Epithelial cell of proximal tubule (primary cell): ENCODE measurements at regions not wholly inside any gene's neighbourhood (a gene's known extent, or its start where the extent isn't known, plus 50 kb on each side); places are given as distances from the start of the nearest gene placed in this dataset.

ENCODE experiments used
- DNase-seq: peaks from one replicate; pipeline ENCODE4 v3.0.0-alpha.2; 2011; ENCODE audit warnings: low read depth
- H3K4me3 ChIP-seq: 2 replicates; pipeline ENCODE4 v1.5.1; 2011; ENCODE audit warnings: low read depth, mild to moderate bottlenecking, low read length
- TF ChIP-seq, protein P1 (sequence below): conservative IDR thresholded peaks from 2 replicates; pipeline ENCODE4 v1.5.1; 2012; ENCODE audit warnings: low read depth, mild to moderate bottlenecking, low read length

DNA sequence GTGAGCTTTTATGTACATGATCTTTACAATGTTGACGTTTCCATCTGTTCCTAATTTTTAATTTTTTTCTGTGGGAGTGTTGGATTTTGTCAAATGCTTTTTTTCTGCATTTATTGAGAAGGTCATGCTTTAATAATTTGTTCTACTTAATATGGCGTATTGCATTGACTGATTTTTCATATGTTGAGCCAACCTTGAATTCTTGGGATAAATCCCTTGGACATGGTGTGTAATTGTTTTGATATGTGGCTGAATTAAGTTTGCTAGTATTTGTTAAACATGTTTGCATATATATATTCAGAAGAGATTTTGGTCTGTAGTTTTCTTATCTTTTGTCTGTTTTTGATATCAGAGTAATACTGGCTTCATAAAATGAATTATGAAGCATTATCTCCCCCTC, 256.7 kb downstream of the EDEM1 start:
- no peak for DNase-seq
- TF ChIP-seq, protein P1, sequence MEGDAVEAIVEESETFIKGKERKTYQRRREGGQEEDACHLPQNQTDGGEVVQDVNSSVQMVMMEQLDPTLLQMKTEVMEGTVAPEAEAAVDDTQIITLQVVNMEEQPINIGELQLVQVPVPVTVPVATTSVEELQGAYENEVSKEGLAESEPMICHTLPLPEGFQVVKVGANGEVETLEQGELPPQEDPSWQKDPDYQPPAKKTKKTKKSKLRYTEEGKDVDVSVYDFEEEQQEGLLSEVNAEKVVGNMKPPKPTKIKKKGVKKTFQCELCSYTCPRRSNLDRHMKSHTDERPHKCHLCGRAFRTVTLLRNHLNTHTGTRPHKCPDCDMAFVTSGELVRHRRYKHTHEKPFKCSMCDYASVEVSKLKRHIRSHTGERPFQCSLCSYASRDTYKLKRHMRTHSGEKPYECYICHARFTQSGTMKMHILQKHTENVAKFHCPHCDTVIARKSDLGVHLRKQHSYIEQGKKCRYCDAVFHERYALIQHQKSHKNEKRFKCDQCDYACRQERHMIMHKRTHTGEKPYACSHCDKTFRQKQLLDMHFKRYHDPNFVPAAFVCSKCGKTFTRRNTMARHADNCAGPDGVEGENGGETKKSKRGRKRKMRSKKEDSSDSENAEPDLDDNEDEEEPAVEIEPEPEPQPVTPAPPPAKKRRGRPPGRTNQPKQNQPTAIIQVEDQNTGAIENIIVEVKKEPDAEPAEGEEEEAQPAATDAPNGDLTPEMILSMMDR, result no peak
- no peak overlapping the region for H3K4me3 ChIP-seq

DNA sequence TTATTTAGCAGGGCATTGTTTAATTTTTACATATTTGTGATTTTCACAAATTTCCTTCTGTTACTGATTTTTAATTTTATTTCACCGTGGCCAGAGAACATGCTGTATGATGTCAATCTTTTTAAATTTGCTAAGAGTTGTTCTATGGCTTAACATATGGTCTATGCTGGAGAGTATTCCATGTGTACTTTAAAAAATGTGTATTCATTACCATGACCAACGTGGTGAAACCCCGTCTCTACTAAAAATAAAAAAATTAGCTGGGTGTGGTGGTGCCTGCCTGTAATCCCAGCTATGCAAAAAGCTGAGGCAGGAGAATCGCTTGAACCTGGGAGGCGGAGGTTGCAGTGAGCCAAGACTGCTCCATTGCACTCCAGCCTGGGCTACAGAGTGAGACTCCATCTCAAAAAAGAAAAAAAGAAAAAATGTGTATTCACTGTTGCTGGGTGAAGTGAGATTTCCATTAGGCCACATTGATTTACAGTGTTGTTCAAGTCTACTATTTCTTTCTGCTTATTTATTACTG, 258.2 kb downstream of the EDEM1 start:
- TF ChIP-seq, protein P1, result no peak
- H3K4me3 ChIP-seq, result no peak overlapping the region
- DNase-seq, result no peak

DNA sequence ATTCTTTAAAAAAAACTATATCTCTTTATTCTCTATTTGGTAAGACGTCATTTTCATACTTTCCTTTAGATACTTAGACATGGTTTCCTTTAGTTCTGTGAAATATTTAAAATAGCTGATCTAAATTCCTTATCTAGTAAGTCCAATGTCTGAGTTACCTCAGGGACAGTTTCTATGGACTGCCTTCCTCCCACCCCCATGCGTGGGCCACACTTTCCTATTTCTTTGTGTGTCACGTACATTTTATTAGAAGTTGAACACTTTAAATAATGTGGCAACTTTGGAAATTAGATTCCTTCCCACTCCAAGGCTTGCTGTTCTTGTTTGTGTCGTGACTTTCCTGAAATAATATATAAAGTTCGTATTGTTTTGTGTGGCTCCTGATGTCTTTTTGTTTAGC, 260.7 kb downstream of the EDEM1 start:
- H3K4me3 ChIP-seq, result no peak overlapping the region
- TF ChIP-seq, protein P1, result no peak
- no peak for DNase-seq

DNA sequence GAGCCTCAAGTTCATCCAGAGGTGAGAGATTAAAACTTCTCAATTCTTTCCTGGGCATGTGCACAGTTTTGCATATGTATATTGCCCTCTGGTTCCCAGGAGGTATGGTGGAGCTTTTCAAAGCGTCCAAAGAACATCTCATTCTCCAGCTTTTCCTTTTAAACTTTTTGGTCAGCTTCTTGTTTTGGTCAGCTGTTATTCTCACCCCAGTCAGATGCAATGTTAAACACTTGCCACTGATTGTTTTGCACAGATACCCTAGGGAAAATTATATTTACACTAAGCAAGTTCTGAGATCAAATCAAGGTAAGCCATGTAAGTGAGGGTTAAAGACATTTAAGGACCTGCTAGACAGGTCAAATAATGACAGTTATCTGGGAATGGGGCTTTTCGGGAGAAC, 261.3 kb downstream of the EDEM1 start:
- DNase-seq, result no peak
- TF ChIP-seq, protein P1, result no peak
- H3K4me3 ChIP-seq, result no peak overlapping the region

DNA sequence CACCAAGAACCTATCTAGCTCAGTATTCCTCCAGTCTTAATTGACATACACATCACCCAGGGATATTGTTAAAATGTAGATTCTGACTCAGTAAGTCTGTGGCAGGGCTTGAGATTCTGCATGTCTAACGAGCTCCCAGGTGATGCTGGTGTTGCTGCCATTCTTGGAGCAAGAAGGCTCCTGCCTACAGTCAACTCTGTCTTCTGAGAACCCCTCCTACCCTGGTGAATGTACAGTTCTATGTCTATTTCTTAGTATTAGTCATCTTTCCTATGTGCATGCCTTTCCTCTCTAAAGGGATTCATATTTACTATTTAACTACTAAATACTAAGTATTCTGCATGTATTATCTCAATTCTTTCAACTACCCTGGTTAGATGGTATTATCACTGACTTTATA, 268.7 kb downstream of the EDEM1 start:
- DNase-seq, result no peak
- TF ChIP-seq, protein P1, result no peak
- no peak overlapping the region for H3K4me3 ChIP-seq

DNA sequence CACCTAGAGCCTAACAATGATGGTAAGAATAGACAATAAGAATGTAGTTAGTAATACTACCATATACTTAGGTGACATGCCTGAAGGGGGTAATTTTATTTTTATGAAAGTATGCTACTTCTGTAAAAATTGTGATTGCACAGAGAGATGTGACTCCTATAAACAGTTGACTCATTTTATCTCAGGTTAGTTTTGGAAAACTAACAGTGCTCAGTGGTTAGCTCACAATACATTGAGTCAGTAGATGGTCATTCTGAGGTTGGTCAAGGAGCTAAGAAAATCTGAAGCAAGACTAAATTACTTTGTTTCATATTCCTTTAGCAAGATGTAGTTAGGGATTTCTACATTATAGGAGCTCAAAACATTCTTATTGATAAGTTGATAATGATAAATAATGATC, 271.0 kb downstream of the EDEM1 start:
- no peak for DNase-seq

DNA sequence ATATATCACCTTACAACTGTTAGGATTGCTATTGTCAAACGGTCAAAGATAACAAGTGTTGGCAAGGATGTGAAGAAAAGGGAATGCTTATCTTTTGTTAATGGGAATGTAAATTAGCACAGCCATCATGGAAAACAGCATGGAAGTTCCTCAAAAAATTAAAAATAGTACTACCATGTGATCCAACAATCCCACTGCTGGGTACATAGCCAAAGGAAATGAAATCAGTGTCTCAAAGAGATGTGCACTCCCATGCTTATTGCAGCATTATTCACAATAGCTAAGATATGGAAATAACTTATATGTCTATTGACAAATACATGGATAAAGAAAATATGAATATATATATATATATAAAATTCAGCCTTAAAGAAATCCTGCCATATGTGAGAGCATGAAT, 274.6 kb downstream of the EDEM1 start:
- TF ChIP-seq, protein P1, result no peak
- no peak for DNase-seq
- H3K4me3 ChIP-seq, result no peak overlapping the region

More for the DNA sequence above, 271.0 kb downstream of the EDEM1 start:
- no peak overlapping the region for H3K4me3 ChIP-seq
- TF ChIP-seq, protein P1, result no peak
